ENCODE measurements at regions not wholly inside any gene's neighbourhood (a gene's known extent, or its start where the extent isn't known, plus 50 kb on each side); places are given as distances from the start of the nearest gene placed in this dataset.

DNA sequence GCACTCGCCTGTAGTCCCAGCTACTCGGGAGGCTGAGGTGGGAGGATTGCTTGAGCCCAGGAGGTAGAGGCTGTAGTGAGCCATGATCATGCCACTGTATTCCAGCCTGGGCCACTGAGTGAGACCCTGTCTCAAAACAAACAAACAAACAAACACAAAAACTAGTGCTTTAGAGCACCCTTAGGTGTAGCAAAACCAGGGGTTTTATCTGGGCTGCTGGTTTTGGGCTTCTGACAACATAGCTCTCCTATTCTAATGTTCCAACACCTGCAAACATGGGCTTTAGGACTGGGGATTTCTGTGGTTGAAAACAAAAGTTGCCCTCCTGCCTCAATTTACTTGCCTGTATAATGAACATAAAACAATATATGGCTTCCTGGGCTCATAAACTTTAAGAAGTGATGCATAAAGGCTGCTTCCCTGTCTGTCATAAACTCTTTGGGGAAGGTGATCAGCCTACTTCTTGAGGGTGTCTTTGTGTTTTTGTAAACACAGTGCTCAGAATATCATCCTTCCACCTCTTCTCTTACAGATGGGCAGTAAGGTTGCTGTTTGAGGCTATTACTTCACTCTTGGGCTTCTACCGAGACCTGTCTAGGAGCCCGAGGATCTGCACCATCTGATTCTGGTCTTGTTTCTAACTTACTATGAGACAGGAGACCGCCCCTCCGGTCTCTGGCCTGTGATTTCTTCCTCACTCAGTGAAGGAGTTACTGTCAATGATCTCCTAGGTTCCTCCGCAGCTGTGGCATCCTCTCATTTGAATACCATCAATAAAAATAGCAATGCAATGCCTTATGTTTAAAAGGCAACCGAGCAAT, 246.5 kb downstream of the MYCN start:
- TF ChIP-seq, protein P1, sequence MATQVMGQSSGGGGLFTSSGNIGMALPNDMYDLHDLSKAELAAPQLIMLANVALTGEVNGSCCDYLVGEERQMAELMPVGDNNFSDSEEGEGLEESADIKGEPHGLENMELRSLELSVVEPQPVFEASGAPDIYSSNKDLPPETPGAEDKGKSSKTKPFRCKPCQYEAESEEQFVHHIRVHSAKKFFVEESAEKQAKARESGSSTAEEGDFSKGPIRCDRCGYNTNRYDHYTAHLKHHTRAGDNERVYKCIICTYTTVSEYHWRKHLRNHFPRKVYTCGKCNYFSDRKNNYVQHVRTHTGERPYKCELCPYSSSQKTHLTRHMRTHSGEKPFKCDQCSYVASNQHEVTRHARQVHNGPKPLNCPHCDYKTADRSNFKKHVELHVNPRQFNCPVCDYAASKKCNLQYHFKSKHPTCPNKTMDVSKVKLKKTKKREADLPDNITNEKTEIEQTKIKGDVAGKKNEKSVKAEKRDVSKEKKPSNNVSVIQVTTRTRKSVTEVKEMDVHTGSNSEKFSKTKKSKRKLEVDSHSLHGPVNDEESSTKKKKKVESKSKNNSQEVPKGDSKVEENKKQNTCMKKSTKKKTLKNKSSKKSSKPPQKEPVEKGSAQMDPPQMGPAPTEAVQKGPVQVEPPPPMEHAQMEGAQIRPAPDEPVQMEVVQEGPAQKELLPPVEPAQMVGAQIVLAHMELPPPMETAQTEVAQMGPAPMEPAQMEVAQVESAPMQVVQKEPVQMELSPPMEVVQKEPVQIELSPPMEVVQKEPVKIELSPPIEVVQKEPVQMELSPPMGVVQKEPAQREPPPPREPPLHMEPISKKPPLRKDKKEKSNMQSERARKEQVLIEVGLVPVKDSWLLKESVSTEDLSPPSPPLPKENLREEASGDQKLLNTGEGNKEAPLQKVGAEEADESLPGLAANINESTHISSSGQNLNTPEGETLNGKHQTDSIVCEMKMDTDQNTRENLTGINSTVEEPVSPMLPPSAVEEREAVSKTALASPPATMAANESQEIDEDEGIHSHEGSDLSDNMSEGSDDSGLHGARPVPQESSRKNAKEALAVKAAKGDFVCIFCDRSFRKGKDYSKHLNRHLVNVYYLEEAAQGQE (IDR thresholded peaks at IDR 0.05; ENCODE audit: insufficient read depth in 1 of 2, low read depth in 2 of 2, low read length in 2 of 2), result no peak
- TF ChIP-seq TAF1 (IDR thresholded peaks at IDR 0.05; ENCODE audit: borderline replicate concordance, insufficient read depth, low read length), result no peak
- no peak for TF ChIP-seq POLR2AphosphoS5 (IDR thresholded peaks at IDR 0.05; ENCODE audit: low read depth, low read length)
- TF ChIP-seq SIN3A (IDR thresholded peaks at IDR 0.05; ENCODE audit: borderline replicate concordance, insufficient read depth, low read length), result no peak
- no peak for TF ChIP-seq FOXP2 (optimal IDR thresholded peaks at IDR 0.05; ENCODE audit: borderline replicate concordance, extremely low read depth, extremely low read length, insufficient read depth)

GRCh38 chr2:16185801-16186272, 245.5 kb downstream of the MYCN start:
- TF ChIP-seq SIN3A (IDR thresholded peaks at IDR 0.05; ENCODE audit: borderline replicate concordance, insufficient read depth, low read length) (no peak), TAF1 (IDR thresholded peaks at IDR 0.05; ENCODE audit: borderline replicate concordance, insufficient read depth, low read length) (no peak), POLR2AphosphoS5 (IDR thresholded peaks at IDR 0.05; ENCODE audit: low read depth, low read length) (no peak)
- TF ChIP-seq, protein P1 (IDR thresholded peaks at IDR 0.05; ENCODE audit: insufficient read depth in 1 of 2, low read depth in 2 of 2, low read length in 2 of 2), result no peak

DNA sequence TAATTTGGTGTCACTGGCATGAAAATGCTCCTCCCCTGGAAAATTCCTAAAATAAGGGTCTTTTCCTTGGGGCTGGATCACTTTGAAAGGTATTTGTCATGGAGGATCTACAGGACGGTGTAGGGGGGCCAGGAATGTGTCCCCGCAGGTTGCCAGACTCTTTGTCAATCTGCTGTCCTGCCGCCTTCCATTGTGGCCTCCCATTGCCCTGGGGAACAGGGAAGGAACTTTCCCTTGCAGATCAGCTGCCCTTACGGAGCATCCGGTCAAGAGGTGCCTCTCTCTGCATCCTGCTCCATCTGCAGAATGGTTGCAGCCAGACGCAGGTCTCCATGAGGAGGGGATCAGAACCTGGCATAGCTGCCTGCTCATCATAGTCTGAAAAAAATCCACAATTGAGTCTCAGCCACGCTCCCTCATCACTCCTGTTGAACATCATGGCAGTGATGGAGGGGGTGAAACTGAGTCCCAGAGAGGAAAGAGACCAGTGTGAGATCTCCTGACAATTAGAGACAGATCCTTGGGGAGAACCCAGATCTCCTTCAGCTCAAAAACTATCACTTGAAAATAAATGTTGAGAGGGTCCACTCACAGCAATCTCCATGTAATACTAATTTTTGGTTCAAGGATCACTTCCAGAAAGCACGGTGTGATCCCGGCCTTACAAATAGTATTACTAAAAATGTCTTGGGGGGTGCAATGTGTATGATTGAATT, 244.8 kb downstream of the MYCN start:
- TF ChIP-seq POLR2AphosphoS5 (IDR thresholded peaks at IDR 0.05; ENCODE audit: low read depth, low read length) (no peak), TAF1 (IDR thresholded peaks at IDR 0.05; ENCODE audit: borderline replicate concordance, insufficient read depth, low read length) (no peak)
- TF ChIP-seq, protein P1 (IDR thresholded peaks at IDR 0.05; ENCODE audit: insufficient read depth in 1 of 2, low read depth in 2 of 2, low read length in 2 of 2), result no peak

DNA sequence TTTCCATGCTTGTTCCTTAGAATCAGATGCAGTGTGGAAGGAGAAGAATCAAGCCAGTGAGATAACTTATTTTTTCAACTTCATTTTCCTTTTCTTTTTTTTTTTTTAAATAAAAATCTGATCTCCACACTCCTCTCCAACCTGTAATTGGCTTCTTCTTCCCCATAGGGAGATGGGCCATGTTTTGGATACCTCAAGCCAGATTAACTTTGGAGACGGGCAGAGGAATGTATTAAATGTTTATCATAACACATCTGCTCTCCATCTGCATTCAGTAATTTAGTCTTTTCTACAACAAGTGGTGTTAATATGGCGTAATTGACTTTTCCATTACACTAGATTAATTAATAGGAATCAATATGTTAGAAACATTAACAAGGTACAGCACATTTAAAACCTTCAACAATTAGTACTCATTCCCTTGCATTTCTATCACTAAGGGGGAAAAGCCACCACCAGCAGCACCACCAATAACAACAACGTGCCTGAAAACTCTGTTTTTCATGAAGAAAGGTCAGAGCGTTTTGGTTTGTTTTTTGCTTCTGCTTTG, 244.1 kb downstream of the MYCN start:
- TF ChIP-seq, protein P1 (IDR thresholded peaks at IDR 0.05; ENCODE audit: insufficient read depth in 1 of 2, low read depth in 2 of 2, low read length in 2 of 2), result no peak
- no peak for TF ChIP-seq TAF1 (IDR thresholded peaks at IDR 0.05; ENCODE audit: borderline replicate concordance, insufficient read depth, low read length)
- TF ChIP-seq SIN3A (IDR thresholded peaks at IDR 0.05; ENCODE audit: borderline replicate concordance, insufficient read depth, low read length), result no peak
- no peak for TF ChIP-seq POLR2AphosphoS5 (IDR thresholded peaks at IDR 0.05; ENCODE audit: low read depth, low read length)
- TF ChIP-seq FOXP2 (optimal IDR thresholded peaks at IDR 0.05; ENCODE audit: borderline replicate concordance, extremely low read depth, extremely low read length, insufficient read depth), result no peak
